ENCODE measurements at regions not wholly inside any gene's neighbourhood (a gene's known extent, or its start where the extent isn't known, plus 50 kb on each side); places are given as distances from the start of the nearest gene placed in this dataset.
A peak's percentile ranks its signal among the peaks of the same experiment; 100 is the strongest.

DNA sequence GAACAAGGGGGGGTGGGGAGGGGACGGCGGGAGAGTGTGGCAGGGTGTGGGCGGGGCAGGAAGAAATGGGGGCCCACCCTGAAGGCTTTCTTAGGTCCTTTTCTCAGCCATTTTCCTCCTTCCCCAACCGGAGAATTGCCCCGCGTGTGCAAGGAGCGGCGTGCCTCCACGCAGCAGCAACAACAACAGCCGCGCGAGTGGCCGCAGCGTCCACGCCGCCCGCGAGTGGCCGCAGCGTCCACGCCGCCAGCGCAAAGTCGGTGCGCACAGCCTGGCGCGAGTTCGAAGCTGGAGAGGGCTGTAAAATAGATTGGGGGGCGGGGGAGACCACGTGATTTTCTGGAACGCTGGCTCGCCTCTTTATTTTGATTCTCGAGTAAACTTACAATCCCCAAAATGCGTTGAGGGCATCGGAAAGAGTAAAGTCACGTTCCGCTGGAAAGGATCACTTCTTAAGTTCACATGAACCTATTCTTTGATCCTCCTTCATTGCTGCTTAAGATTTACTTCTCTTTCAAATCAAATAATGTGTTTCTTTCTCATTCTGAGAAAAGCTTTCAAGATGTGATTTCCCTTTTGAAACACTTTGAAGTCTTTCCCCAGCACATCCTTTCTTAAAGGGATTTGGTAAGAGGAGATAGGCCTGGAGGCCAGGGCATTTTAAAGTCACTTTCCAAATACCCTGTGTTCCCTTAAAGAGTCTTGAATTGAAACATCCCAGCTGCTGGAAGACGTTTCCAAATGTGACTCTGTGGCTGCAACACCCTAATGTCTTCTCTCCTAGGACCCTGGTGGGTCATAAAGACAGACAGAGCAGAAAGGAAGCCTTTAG, 66.7 kb upstream of the ZNF217 start:
- Histone ChIP-seq H3K4me1 (peaks cover 16 to 25% (median 20%) of the 10 kb centered on the region in 4 donors), H3K27me3 (no peaks in the 10 kb centered on the region), H3K27ac (replicated peaks in 1 of 4) (peak overlapping the region; percentile 69 to 79 (median 74)), H3K9me3 (no peaks in the 10 kb centered on the region), H3K4me3 (peak overlapping the region; percentile 55 to 65 (median 55)), H3K36me3 (no peaks in the 10 kb centered on the region)
- DNase-seq (ENCODE audit: extremely low spot score): no peak
- TF ChIP-seq EP300 (IDR thresholded peaks at IDR 0.05) (no peak), POLR2AphosphoS5 (IDR thresholded peaks at IDR 0.05) (peak in 1 of 2 donors; percentile 62), POLR2A (IDR thresholded peaks at IDR 0.05; ENCODE audit: low read depth) (no peak)
- TF ChIP-seq, protein P1, sequence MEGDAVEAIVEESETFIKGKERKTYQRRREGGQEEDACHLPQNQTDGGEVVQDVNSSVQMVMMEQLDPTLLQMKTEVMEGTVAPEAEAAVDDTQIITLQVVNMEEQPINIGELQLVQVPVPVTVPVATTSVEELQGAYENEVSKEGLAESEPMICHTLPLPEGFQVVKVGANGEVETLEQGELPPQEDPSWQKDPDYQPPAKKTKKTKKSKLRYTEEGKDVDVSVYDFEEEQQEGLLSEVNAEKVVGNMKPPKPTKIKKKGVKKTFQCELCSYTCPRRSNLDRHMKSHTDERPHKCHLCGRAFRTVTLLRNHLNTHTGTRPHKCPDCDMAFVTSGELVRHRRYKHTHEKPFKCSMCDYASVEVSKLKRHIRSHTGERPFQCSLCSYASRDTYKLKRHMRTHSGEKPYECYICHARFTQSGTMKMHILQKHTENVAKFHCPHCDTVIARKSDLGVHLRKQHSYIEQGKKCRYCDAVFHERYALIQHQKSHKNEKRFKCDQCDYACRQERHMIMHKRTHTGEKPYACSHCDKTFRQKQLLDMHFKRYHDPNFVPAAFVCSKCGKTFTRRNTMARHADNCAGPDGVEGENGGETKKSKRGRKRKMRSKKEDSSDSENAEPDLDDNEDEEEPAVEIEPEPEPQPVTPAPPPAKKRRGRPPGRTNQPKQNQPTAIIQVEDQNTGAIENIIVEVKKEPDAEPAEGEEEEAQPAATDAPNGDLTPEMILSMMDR (IDR thresholded peaks at IDR 0.05): no peak
- intact Hi-C loops (cut with DNase I): no loop called here
- WGBS: 16% methylated on average over 30 of the region's 38 CpGs

DNA sequence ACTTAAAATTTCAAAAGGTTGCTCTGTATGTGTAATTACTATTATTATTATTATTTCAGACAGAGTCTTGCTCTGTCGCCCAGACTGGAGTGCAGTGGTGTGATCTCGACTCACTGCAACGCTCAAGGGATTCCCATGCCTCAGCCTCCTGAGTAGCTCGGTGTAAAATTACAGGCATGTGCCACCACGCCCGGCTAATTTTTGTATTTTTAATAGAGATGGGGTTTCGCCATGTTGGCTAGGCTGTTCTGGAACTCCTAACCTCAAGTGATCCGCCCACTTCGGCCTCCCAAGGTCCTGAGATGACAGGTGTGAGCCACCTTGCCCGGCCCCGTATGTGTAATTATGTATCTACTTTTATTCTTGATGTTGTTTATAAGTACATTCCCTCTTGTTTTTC, 65.3 kb upstream of the ZNF217 start:
- H3K9me3 ChIP-seq: no peaks in the 10 kb centered on the region
- H3K27me3 ChIP-seq: no peaks in the 10 kb centered on the region
- TF ChIP-seq, protein P1 (IDR thresholded peaks at IDR 0.05): no peak
- TF ChIP-seq POLR2AphosphoS5 (IDR thresholded peaks at IDR 0.05) (no peak), POLR2A (IDR thresholded peaks at IDR 0.05; ENCODE audit: low read depth) (no peak)
- intact Hi-C loops (cut with DNase I): no loop called here
- WGBS: 96% methylated on average over 11 of the region's 11 CpGs
- no peak for DNase-seq (ENCODE audit: extremely low spot score)
- no peaks in the 10 kb centered on the region for H3K36me3 ChIP-seq
- no peak overlapping the region for H3K27ac ChIP-seq (replicated peaks in 1 of 4)
- H3K4me3 ChIP-seq: no peak overlapping the region
- H3K4me1 ChIP-seq: peaks cover 16 to 25% (median 20%) of the 10 kb centered on the region in 4 donors

- whole genome bisulfite sequencing: 89% methylated on average over 5 of the region's 5 CpGs
- Histone ChIP-seq H3K4me3 (no peak overlapping the region), H3K9me3 (no peaks in the 10 kb centered on the region), H3K27me3 (no peaks in the 10 kb centered on the region), H3K27ac (replicated peaks in 1 of 4) (peak overlapping the region in 1 of 4 donors; percentile 4), H3K4me1 (peaks cover 16 to 26% (median 20%) of the 10 kb centered on the region in 4 donors), H3K36me3 (no peaks in the 10 kb centered on the region)
- TF ChIP-seq, protein P1 (IDR thresholded peaks at IDR 0.05): no peak
- TF ChIP-seq POLR2A (IDR thresholded peaks at IDR 0.05; ENCODE audit: low read depth): no peak
- no peak for TF ChIP-seq POLR2AphosphoS5 (IDR thresholded peaks at IDR 0.05)
- TF ChIP-seq EP300 (IDR thresholded peaks at IDR 0.05): no peak
- DNase-seq (ENCODE audit: extremely low spot score): no peak
- intact Hi-C loops (cut with DNase I): no loop called here
These were observed 64.7 kb upstream of the ZNF217 start for GRCh38 chr20:53658322-53658721.

DNA sequence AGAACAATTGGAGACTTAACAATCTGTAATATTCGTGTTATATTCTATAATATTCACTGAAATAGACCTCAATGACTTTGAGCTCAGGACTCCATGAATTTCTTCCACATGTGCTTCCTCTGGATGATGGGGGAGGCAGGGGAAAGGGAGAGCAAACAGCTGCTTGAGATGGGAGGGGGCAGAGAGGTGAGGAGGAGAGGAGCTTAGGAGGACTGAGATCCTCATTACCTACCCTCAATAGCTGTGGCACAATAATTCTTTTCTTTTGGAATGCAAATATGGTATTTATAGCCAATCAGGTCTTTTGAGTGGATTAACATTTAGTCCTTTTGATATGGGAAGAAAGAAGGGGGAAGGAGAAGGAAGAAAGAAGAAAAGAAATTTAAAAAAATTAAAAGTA, 64.1 kb upstream of the ZNF217 start:
- H3K27me3 ChIP-seq: no peaks in the 10 kb centered on the region
- TF ChIP-seq EP300 (IDR thresholded peaks at IDR 0.05) (no peak), POLR2AphosphoS5 (IDR thresholded peaks at IDR 0.05) (no peak), POLR2A (IDR thresholded peaks at IDR 0.05; ENCODE audit: low read depth) (no peak)
- TF ChIP-seq, protein P1 (IDR thresholded peaks at IDR 0.05): no peak
- H3K9me3 ChIP-seq: no peaks in the 10 kb centered on the region
- peak overlapping the region in 3 of 4 donors; percentile 4 to 31 (median 28) for H3K27ac ChIP-seq (replicated peaks in 1 of 4)
- intact Hi-C loops (cut with DNase I): no loop called here
- H3K4me3 ChIP-seq: no peak overlapping the region
- WGBS: 56% methylated on average over 1 of the region's 1 CpG
- H3K36me3 ChIP-seq: no peaks in the 10 kb centered on the region
- no peak for DNase-seq (ENCODE audit: extremely low spot score)
- H3K4me1 ChIP-seq: peaks cover 20 to 31% (median 26%) of the 10 kb centered on the region in 4 donors
